SU-DHL-6 (cell line): ENCODE measurements at regions not wholly inside any gene's neighbourhood (a gene's known extent, or its start where the extent isn't known, plus 50 kb on each side); places are given as distances from the start of the nearest gene placed in this dataset.

Experiments
- H2AFZ ChIP-seq: fragments of 200-600 bp; sonication (generic); 2 replicates; pipeline ENCODE4 v1.6.1; 2014; ENCODE audit warnings: low read depth, mild to moderate bottlenecking, moderate library complexity, mixed read lengths, antibody characterized with exemption, low read length; ENCODE audit not compliant: severe bottlenecking
- H3F3A ChIP-seq: fragments of 200-600 bp; shearing (Covaris generic); 2 replicates; pipeline ENCODE4 v1.6.0; 2016; ENCODE audit warnings: antibody characterized with exemption, mild to moderate bottlenecking; ENCODE audit not compliant: insufficient read depth
- H3K27ac ChIP-seq: fragments of 200-600 bp; sonication (generic); 2 replicates; pipeline ENCODE4 v1.5.1; 2016; ENCODE audit warnings: low read depth, mild to moderate bottlenecking, low read length, moderate library complexity, mixed read lengths
- H3K27me3 ChIP-seq: fragments of 200-600 bp; sonication (generic), shearing (Covaris generic); 2 replicates; pipeline ENCODE4 v1.6.0; 2014; ENCODE audit warnings: mild to moderate bottlenecking, low read length
- H3K36me3 ChIP-seq: fragments of 200-600 bp; sonication (generic); 2 replicates; pipeline ENCODE4 v1.6.1; 2014; ENCODE audit warnings: mild to moderate bottlenecking, low read length, mixed read lengths
- H3K4me2 ChIP-seq: fragments of 300-600, 200-600 bp; shearing (Covaris generic), sonication (generic); 2 replicates; pipeline ENCODE4 v1.6.0; 2014; ENCODE audit warnings: low read length, low read depth, mild to moderate bottlenecking; ENCODE audit not compliant: poor library complexity, severe bottlenecking
- H3K4me3 ChIP-seq: fragments of 200-600 bp; sonication (generic); 2 replicates; pipeline ENCODE4 v1.5.1; 2014; ENCODE audit warnings: antibody characterized with exemption, low read length, mild to moderate bottlenecking, mixed read lengths; ENCODE audit not compliant: insufficient read depth, poor library complexity, severe bottlenecking
- H3K79me2 ChIP-seq: fragments of 200-600 bp; sonication (generic); 2 replicates; pipeline ENCODE4 v1.6.1; 2014; ENCODE audit warnings: mild to moderate bottlenecking, low read length, moderate library complexity; ENCODE audit not compliant: insufficient read depth
- H3K9ac ChIP-seq: fragments of 200-600 bp; sonication (generic); 2 replicates; pipeline ENCODE4 v1.7.0; 2014; ENCODE audit warnings: mild to moderate bottlenecking, low read length
- H3K9me2 ChIP-seq: fragments of 200-600 bp; sonication (generic); replicated peaks from 2 replicates; pipeline ENCODE4 v1.6.1; 2014; ENCODE audit warnings: low read length; ENCODE audit not compliant: insufficient read depth
- H3K9me3 ChIP-seq: fragments of 200-600 bp; sonication (generic); 2 replicates; pipeline ENCODE4 v1.6.1; 2014; ENCODE audit warnings: low read length, mixed read lengths; ENCODE audit not compliant: insufficient read depth
- H4K20me1 ChIP-seq: fragments of 200-600 bp; sonication (generic); 2 replicates; pipeline ENCODE4 v1.6.1; 2014; ENCODE audit warnings: low read depth, mild to moderate bottlenecking, antibody characterized with exemption, low read length, moderate library complexity, mixed read lengths
- CTCF ChIP-seq: fragments of 200-600 bp; sonication (generic); IDR thresholded peaks from one replicate; pipeline ENCODE4 v1.5.1; 2017; ENCODE audit warnings: antibody characterized with exemption, mild to moderate bottlenecking, low read length, moderate library complexity; ENCODE audit not compliant: insufficient read depth, poor library complexity, severe bottlenecking
- EZH2phosphoT487 ChIP-seq: fragments of 200-600 bp; sonication (generic), shearing (Covaris generic); conservative IDR thresholded peaks from 2 replicates; pipeline ENCODE4 v1.6.1; 2018; ENCODE audit warnings: mild to moderate bottlenecking, antibody characterized with exemption, low read length, moderate library complexity, mixed read lengths

- H3K4me3 ChIP-seq: no peak overlapping the region
- H3K9me3 ChIP-seq: no peaks in the 10 kb centered on the region
- no peak for TF ChIP-seq CTCF
- TF ChIP-seq EZH2phosphoT487: no peak
- no peak overlapping the region for H3K4me2 ChIP-seq
- H3K36me3 ChIP-seq: no peaks in the 10 kb centered on the region
- H2AFZ ChIP-seq: no peak overlapping the region
- H3K9ac ChIP-seq: no peak overlapping the region
- H4K20me1 ChIP-seq: no peaks in the 10 kb centered on the region
- no peak overlapping the region for H3K27ac ChIP-seq
- H3K79me2 ChIP-seq: no peaks in the 10 kb centered on the region
- H3K9me2 ChIP-seq: no peaks in the 10 kb centered on the region
- 0 out of 2 replicates have a peak, but pooled peaks cover 3% of the 10 kb centered on the region for H3K27me3 ChIP-seq
- H3F3A ChIP-seq: no peaks in the 10 kb centered on the region
Measured at GRCh38 chr2:224142397-224143312, 103.6 kb upstream of the SERPINE2 start.

- TF ChIP-seq EZH2phosphoT487 (no peak), CTCF (no peak)
- H3K36me3 ChIP-seq: no peaks in the 10 kb centered on the region
- no peaks in the 10 kb centered on the region for H3K9me3 ChIP-seq
- H3K27ac ChIP-seq: no peak overlapping the region
- no peaks in the 10 kb centered on the region for H4K20me1 ChIP-seq
- H3F3A ChIP-seq: no peaks in the 10 kb centered on the region
- H3K9ac ChIP-seq: no peak overlapping the region
- H2AFZ ChIP-seq: no peak overlapping the region
- no peaks in the 10 kb centered on the region for H3K79me2 ChIP-seq
- H3K4me3 ChIP-seq: no peak overlapping the region
- no peaks in the 10 kb centered on the region for H3K9me2 ChIP-seq
- no peak overlapping the region for H3K4me2 ChIP-seq
- 0 out of 2 replicates have a peak, but pooled peaks cover 3% of the 10 kb centered on the region for H3K27me3 ChIP-seq
Measured at GRCh38 chr2:224141304-224141703, 102.2 kb upstream of the SERPINE2 start.

- H3K9me2 ChIP-seq: 0 out of 2 replicates have a peak, but pooled peaks cover 3% of the 10 kb centered on the region
- H3F3A ChIP-seq: no peaks in the 10 kb centered on the region
- H3K36me3 ChIP-seq: no peaks in the 10 kb centered on the region
- no peaks in the 10 kb centered on the region for H4K20me1 ChIP-seq
- TF ChIP-seq CTCF (no peak), EZH2phosphoT487 (no peak)
- no peaks in the 10 kb centered on the region for H3K79me2 ChIP-seq
- no peak overlapping the region for H3K27ac ChIP-seq
- no peak overlapping the region for H3K9ac ChIP-seq
- H3K4me2 ChIP-seq: no peak overlapping the region
- no peak overlapping the region for H3K4me3 ChIP-seq
- H3K27me3 ChIP-seq: no peaks in the 10 kb centered on the region
- no peak overlapping the region for H2AFZ ChIP-seq
- H3K9me3 ChIP-seq: no peaks in the 10 kb centered on the region
Measured at GRCh38 chr2:224137208-224137607, 98.1 kb upstream of the SERPINE2 start.
